ENCODE measurements at regions not wholly inside any gene's neighbourhood (a gene's known extent, or its start where the extent isn't known, plus 50 kb on each side); places are given as distances from the start of the nearest gene placed in this dataset.

DNA sequence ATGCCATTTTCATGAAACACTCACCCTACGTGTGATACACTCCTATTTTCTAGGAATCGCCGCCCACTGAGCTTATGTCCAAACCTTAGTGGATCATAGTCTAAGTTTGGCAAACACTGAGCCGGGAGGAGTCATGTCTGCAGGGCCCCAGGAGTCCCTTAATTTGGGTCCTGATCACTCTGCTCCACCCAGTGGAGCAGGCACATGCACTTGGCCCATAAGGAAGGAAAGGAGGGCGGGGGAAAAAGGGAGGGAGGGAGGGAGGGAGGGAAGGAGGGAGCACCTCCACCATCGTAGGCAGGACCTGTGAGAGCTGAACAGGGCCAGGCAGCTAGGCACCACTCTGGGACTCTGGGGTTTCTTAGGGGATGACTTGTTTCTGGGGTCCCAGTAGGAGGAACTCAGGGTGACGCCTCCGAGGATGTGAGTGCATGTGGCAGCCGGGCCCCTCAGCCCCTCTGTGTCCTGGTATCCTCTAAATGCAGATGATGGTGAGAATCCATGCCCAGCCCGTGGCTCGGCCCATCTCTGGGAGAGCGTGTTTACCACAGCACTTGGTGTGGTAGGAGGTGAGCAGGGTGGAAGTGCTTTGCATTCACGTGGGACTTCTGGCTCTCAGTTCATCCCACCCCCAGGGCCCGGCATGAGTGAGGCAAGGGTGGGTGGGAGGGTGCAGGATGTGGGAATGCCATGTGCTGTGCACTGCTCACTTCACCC, 109.4 kb downstream of the KLF13 start:
- TF ChIP-seq EHMT2 (IDR thresholded peaks at IDR 0.05; ENCODE audit: low read depth) = no peak
- TF ChIP-seq, protein P1, sequence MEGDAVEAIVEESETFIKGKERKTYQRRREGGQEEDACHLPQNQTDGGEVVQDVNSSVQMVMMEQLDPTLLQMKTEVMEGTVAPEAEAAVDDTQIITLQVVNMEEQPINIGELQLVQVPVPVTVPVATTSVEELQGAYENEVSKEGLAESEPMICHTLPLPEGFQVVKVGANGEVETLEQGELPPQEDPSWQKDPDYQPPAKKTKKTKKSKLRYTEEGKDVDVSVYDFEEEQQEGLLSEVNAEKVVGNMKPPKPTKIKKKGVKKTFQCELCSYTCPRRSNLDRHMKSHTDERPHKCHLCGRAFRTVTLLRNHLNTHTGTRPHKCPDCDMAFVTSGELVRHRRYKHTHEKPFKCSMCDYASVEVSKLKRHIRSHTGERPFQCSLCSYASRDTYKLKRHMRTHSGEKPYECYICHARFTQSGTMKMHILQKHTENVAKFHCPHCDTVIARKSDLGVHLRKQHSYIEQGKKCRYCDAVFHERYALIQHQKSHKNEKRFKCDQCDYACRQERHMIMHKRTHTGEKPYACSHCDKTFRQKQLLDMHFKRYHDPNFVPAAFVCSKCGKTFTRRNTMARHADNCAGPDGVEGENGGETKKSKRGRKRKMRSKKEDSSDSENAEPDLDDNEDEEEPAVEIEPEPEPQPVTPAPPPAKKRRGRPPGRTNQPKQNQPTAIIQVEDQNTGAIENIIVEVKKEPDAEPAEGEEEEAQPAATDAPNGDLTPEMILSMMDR (IDR thresholded peaks at IDR 0.05) = no peak
- TF ChIP-seq EP300 (IDR thresholded peaks at IDR 0.05) = no peak
- TF ChIP-seq, protein P2, sequence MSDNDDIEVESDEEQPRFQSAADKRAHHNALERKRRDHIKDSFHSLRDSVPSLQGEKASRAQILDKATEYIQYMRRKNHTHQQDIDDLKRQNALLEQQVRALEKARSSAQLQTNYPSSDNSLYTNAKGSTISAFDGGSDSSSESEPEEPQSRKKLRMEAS (IDR thresholded peaks at IDR 0.05) = no peak
- TF ChIP-seq POLR2A (IDR thresholded peaks at IDR 0.05; ENCODE audit: low read length) = no peak
- no peak for TF ChIP-seq MAZ (IDR thresholded peaks at IDR 0.05; ENCODE audit: borderline replicate concordance, low read depth, low read length)
- TF ChIP-seq CHD4 (IDR thresholded peaks at IDR 0.05; ENCODE audit: borderline replicate concordance) = no peak
- TF ChIP-seq RAD21 (conservative IDR thresholded peaks at IDR 0.05 in 1 of 2, IDR thresholded peaks at IDR 0.05 in 1 of 2) = no peak
- no peak for TF ChIP-seq ZFP36 (IDR thresholded peaks at IDR 0.05; ENCODE audit: borderline replicate concordance, partially characterized antibody)

All from A549 (cell line).